Esophagus squamous epithelium (tissue), 4 donors: ENCODE measurements at regions not wholly inside any gene's neighbourhood (a gene's known extent, or its start where the extent isn't known, plus 50 kb on each side); places are given as distances from the start of the nearest gene placed in this dataset.

ENCODE experiments used
- POLR2A ChIP-seq, 4 donors: fragments of 450-650 bp; IDR thresholded peaks; one replicate each; pipeline ENCODE4 v1.6.1; 2017; ENCODE audit warnings: antibody characterized with exemption in 4 of 4, mild to moderate bottlenecking in 4 of 4, moderate library complexity in 3 of 4
- TF ChIP-seq, protein P1 (sequence below), 6 experiments: fragments of 450-650 bp in 4 of 6; fragments of 200-600 bp in 2 of 6; sonication (generic) in 2 of 6; IDR thresholded peaks; one replicate each; pipeline ENCODE4 v1.5.1; 2016 to 2019; ENCODE audit warnings: antibody characterized with exemption in 6 of 6, mild to moderate bottlenecking in 4 of 6, moderate library complexity in 4 of 6

- TF ChIP-seq, protein P1, sequence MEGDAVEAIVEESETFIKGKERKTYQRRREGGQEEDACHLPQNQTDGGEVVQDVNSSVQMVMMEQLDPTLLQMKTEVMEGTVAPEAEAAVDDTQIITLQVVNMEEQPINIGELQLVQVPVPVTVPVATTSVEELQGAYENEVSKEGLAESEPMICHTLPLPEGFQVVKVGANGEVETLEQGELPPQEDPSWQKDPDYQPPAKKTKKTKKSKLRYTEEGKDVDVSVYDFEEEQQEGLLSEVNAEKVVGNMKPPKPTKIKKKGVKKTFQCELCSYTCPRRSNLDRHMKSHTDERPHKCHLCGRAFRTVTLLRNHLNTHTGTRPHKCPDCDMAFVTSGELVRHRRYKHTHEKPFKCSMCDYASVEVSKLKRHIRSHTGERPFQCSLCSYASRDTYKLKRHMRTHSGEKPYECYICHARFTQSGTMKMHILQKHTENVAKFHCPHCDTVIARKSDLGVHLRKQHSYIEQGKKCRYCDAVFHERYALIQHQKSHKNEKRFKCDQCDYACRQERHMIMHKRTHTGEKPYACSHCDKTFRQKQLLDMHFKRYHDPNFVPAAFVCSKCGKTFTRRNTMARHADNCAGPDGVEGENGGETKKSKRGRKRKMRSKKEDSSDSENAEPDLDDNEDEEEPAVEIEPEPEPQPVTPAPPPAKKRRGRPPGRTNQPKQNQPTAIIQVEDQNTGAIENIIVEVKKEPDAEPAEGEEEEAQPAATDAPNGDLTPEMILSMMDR (IDR thresholded peaks at IDR 0.05): no peak
- no peak for TF ChIP-seq POLR2A (IDR thresholded peaks at IDR 0.05)
Measured at GRCh38 chr6:168718821-168719475, 278.0 kb downstream of the SMOC2 start.
